GM18511 (cell line): ENCODE measurements at regions not wholly inside any gene's neighbourhood (a gene's known extent, or its start where the extent isn't known, plus 50 kb on each side); places are given as distances from the start of the nearest gene placed in this dataset.

Experiments
- ATAC-seq: cut with Tn5 transposase; IDR thresholded peaks from one replicate; pipeline ENCODE4 v1.9.1; 2021; ENCODE audit warnings: mild to moderate bottlenecking, moderate library complexity; ENCODE audit not compliant: unreplicated experiment

- no peak for ATAC-seq
Measured at GRCh38 chr3:25306066-25306465, 122.0 kb upstream of the RARB start.

- no peak for ATAC-seq
Measured at GRCh38 chr3:25306705-25307104, 121.4 kb upstream of the RARB start.

GRCh38 chr3:25313286-25313685 lies 114.8 kb upstream of the RARB start:
- ATAC-seq, result no peak

GRCh38 chr3:25324954-25325655 lies 103.0 kb upstream of the RARB start:
- ATAC-seq, result no peak

GRCh38 chr3:25335356-25335755 lies 92.7 kb upstream of the RARB start:
- no peak for ATAC-seq

- ATAC-seq, result no peak
Measured at GRCh38 chr3:25338158-25338725, 89.8 kb upstream of the RARB start.

GRCh38 chr3:25339225-25339624 lies 88.8 kb upstream of the RARB start:
- no peak for ATAC-seq

GRCh38 chr3:25344670-25345069 lies 83.4 kb upstream of the RARB start:
- ATAC-seq, result no peak

- no peak for ATAC-seq
Measured at GRCh38 chr3:25349095-25349494, 79.0 kb upstream of the RARB start.

- no peak for ATAC-seq
Measured at GRCh38 chr3:25349828-25350724, 78.0 kb upstream of the RARB start.

GRCh38 chr3:25350725-25351114 lies 77.3 kb upstream of the RARB start:
- ATAC-seq, result no peak

- no peak for ATAC-seq
Measured at GRCh38 chr3:25354071-25354470, 74.0 kb upstream of the RARB start.

GRCh38 chr3:25355034-25355885 lies 72.8 kb upstream of the RARB start:
- no peak for ATAC-seq

- ATAC-seq, result no peak
Measured at GRCh38 chr3:25355998-25356397, 72.1 kb upstream of the RARB start.

GRCh38 chr3:25362118-25362517 lies 65.9 kb upstream of the RARB start:
- ATAC-seq, result no peak

- ATAC-seq, result no peak
Measured at GRCh38 chr3:25365636-25366035, 62.4 kb upstream of the RARB start.

- no peak for ATAC-seq
Measured at GRCh38 chr3:25367025-25367424, 61.0 kb upstream of the RARB start.

GRCh38 chr3:25372167-25372566 lies 55.9 kb upstream of the RARB start:
- no peak for ATAC-seq

- ATAC-seq, result no peak
Measured at GRCh38 chr3:25376340-25376739, 51.7 kb upstream of the RARB start.

GRCh38 chr3:25377042-25377441 lies 51.0 kb upstream of the RARB start:
- no peak for ATAC-seq
